OCI-LY7 (cell line): ENCODE measurements at regions not wholly inside any gene's neighbourhood (a gene's known extent, or its start where the extent isn't known, plus 50 kb on each side); places are given as distances from the start of the nearest gene placed in this dataset.

Experiments
- BruUV-seq: library from RNA; stranded (reverse); fragments of 400-500 nt; replicated peaks from 2 replicates; lab custom pipeline; 2021; lab: Mats Ljungman, UMichigan
- CTCF ChIA-PET: fragments of 300-600 bp; sonication (Branson Sonifier 250); formaldehyde crosslinking; loops from one replicate; lab custom pipeline; 2022; ENCODE audit warnings: antibody characterized with exemption; ENCODE audit not compliant: unreplicated experiment; lab: Charles Lee
- POLR2A ChIA-PET: fragments of 300-600 bp; sonication (Branson Sonifier 250); formaldehyde crosslinking; loops from one replicate; lab custom pipeline; 2022; ENCODE audit warnings: antibody characterized with exemption; lab: Charles Lee
- DNase-seq: peaks from one replicate; pipeline ENCODE4 v3.0.0-alpha.2; 2015; ENCODE audit warnings: low spot score
- H2AFZ ChIP-seq: fragments of 200-600 bp; sonication (generic), shearing (Covaris generic); 2 replicates; pipeline ENCODE4 v1.6.1; 2014; ENCODE audit warnings: mild to moderate bottlenecking, antibody characterized with exemption, low read length, moderate library complexity
- H3K27ac ChIP-seq: fragments of 200-600 bp; sonication (generic); 2 replicates; pipeline ENCODE4 v1.5.1; 2014; ENCODE audit warnings: mixed run types, low read depth, mild to moderate bottlenecking, moderate library complexity, low read length, inconsistent platforms; ENCODE audit not compliant: poor library complexity, severe bottlenecking
- H3K36me3 ChIP-seq: fragments of 200-600 bp; sonication (generic); 2 replicates; pipeline ENCODE4 v1.6.1; 2014; ENCODE audit warnings: mild to moderate bottlenecking, antibody characterized with exemption, low read length, moderate library complexity, mixed read lengths; ENCODE audit not compliant: insufficient read depth
- H3K4me1 ChIP-seq: fragments of 200-600 bp; sonication (generic); 2 replicates; pipeline ENCODE4 v1.5.1; 2014; ENCODE audit warnings: mild to moderate bottlenecking, low read length; ENCODE audit not compliant: insufficient read depth, poor library complexity, severe bottlenecking
- H3K4me2 ChIP-seq: fragments of 200-600 bp; sonication (generic); 2 replicates; pipeline ENCODE4 v1.6.1; 2014; ENCODE audit warnings: mild to moderate bottlenecking, low read length
- H3K4me3 ChIP-seq: fragments of 200-600 bp; sonication (generic); 2 replicates; pipeline ENCODE4 v1.5.1; 2014; ENCODE audit warnings: mild to moderate bottlenecking, low read depth, low read length; ENCODE audit not compliant: poor library complexity, severe bottlenecking
- H3K79me2 ChIP-seq: fragments of 200-600 bp; sonication (generic); 2 replicates; pipeline ENCODE4 v1.6.1; 2016; ENCODE audit warnings: low read depth, mild to moderate bottlenecking, low read length, moderate library complexity, mixed read lengths; ENCODE audit not compliant: insufficient read depth
- H3K9me2 ChIP-seq: fragments of 200-600 bp; sonication (generic); 2 replicates; pipeline ENCODE4 v1.6.1; 2016; ENCODE audit warnings: mild to moderate bottlenecking, low read length, mixed read lengths; ENCODE audit not compliant: insufficient read depth
- H3K9me3 ChIP-seq: fragments of 200-600 bp; sonication (generic); 2 replicates; pipeline ENCODE4 v1.6.1; 2014; ENCODE audit warnings: mild to moderate bottlenecking, mixed run types, low read length, mixed read lengths
- H4K20me1 ChIP-seq: fragments of 200-600 bp; sonication (generic); 2 replicates; pipeline ENCODE4 v1.6.1; 2014; ENCODE audit warnings: mild to moderate bottlenecking, antibody characterized with exemption, low read length, moderate library complexity, mixed read lengths; ENCODE audit not compliant: insufficient read depth
- CTCF ChIP-seq: fragments of 200-600 bp; sonication (generic); conservative IDR thresholded peaks from 2 replicates; pipeline ENCODE4 v1.5.1; 2014; ENCODE audit warnings: mild to moderate bottlenecking, antibody characterized with exemption, low read length, moderate library complexity, mixed read lengths
- EZH2phosphoT487 ChIP-seq: fragments of 200-600 bp; sonication (generic); IDR thresholded peaks from 2 replicates; pipeline ENCODE4 v1.6.1; 2018; ENCODE audit warnings: low read depth, borderline replicate concordance, mild to moderate bottlenecking, mixed run types, antibody characterized with exemption, low read length, moderate library complexity, mixed read lengths
- intact Hi-C: fragments of 100-400 bp; cut with micrococcal nuclease; formaldehyde crosslinking; loops from one replicate; pipeline ENCODE4 v1.10.0; 2022; ENCODE audit not compliant: unreplicated experiment

GRCh38 chr4:151459375-151459774 lies 50.4 kb downstream of the FHIP1A start:
- intact Hi-C loops, result no loop called here
- CTCF ChIA-PET, result no interaction called here
- H3K9me3 ChIP-seq, result no peaks in the 10 kb centered on the region
- POLR2A ChIA-PET, result interaction anchor here (0.6 to 0.8 kb wide), 2 partner anchors 181 to 513 kb away, joined by 3 read pairs; no protein-coding TSS in a partner anchor
- no peak overlapping the region for H3K27ac ChIP-seq
- H3K36me3 ChIP-seq, result no peaks in the 10 kb centered on the region
- no peak overlapping the region for H3K4me3 ChIP-seq
- no peak overlapping the region for H2AFZ ChIP-seq
- no peak overlapping the region for H3K4me2 ChIP-seq
- TF ChIP-seq CTCF, result no peak
- no peak for TF ChIP-seq EZH2phosphoT487
- no peaks in the 10 kb centered on the region for H3K9me2 ChIP-seq
- no peaks in the 10 kb centered on the region for H4K20me1 ChIP-seq
- no peaks in the 10 kb centered on the region for H3K79me2 ChIP-seq
- BruUV-seq, result no TSS peak
- H3K4me1 ChIP-seq, result no peaks in the 10 kb centered on the region
- DNase-seq, result no peak

DNA sequence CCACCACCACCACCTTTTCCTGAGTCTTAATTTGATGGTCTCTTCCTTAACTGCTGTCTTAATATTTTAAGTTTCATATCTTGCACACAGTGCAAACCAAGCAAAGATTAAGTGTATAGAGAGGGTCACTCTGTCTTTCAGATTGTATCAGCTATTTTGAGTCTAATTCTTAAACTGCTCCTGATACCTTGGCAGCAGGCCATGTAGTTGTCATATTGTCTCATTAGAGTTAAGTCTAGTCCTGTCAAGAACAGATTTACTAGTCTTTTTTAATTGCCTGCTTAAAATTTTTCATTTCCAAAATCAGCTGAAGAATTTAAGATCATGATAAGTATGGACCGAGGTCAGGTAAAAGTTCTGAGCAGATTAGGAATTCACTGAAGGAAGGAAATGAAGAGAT lies 51.5 kb downstream of the FHIP1A start:
- Histone ChIP-seq H3K9me2 (no peaks in the 10 kb centered on the region), H3K4me3 (no peak overlapping the region), H3K36me3 (no peaks in the 10 kb centered on the region), H3K79me2 (no peaks in the 10 kb centered on the region), H4K20me1 (no peaks in the 10 kb centered on the region), H3K27ac (no peak overlapping the region), H3K4me2 (no peak overlapping the region), H3K9me3 (no peaks in the 10 kb centered on the region), H2AFZ (no peak overlapping the region), H3K4me1 (no peaks in the 10 kb centered on the region)
- intact Hi-C loops, result no loop called here
- no TSS peak for BruUV-seq
- no peak for TF ChIP-seq EZH2phosphoT487
- no peak for TF ChIP-seq CTCF
- ChIA-PET POLR2A (no interaction called here), CTCF (no interaction called here)
- DNase-seq, result no peak

DNA sequence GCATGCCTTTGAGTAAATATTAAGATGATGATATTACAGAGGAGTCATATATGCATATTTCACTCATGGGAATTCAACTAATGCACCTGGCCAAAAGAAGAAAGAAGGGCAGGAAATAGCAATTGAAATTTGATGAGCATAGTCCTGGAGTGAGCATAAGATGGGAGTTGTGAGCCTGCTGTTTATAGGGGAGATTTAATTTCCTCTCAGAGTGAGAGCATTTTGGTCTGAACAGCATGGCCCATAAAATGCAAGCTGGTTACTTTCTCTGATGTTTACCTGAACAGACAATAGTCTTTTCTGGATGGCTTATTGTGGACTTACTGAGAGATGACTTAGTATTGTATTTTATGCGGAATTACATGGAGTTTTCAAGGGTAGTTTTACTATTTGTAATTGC lies 53.6 kb downstream of the FHIP1A start:
- H2AFZ ChIP-seq, result no peak overlapping the region
- no peaks in the 10 kb centered on the region for H3K36me3 ChIP-seq
- H4K20me1 ChIP-seq, result no peaks in the 10 kb centered on the region
- TF ChIP-seq EZH2phosphoT487, result no peak
- no peak for TF ChIP-seq CTCF
- no peaks in the 10 kb centered on the region for H3K9me3 ChIP-seq
- intact Hi-C loops, result no loop called here
- BruUV-seq, result no TSS peak
- H3K4me3 ChIP-seq, result no peak overlapping the region
- no peak overlapping the region for H3K4me2 ChIP-seq
- H3K9me2 ChIP-seq, result no peaks in the 10 kb centered on the region
- H3K27ac ChIP-seq, result no peak overlapping the region
- H3K4me1 ChIP-seq, result no peaks in the 10 kb centered on the region
- DNase-seq, result no peak
- ChIA-PET CTCF (no interaction called here), POLR2A (no interaction called here)
- H3K79me2 ChIP-seq, result no peaks in the 10 kb centered on the region
